ENCODE measurements at regions not wholly inside any gene's neighbourhood (a gene's known extent, or its start where the extent isn't known, plus 50 kb on each side); places are given as distances from the start of the nearest gene placed in this dataset.

DNA sequence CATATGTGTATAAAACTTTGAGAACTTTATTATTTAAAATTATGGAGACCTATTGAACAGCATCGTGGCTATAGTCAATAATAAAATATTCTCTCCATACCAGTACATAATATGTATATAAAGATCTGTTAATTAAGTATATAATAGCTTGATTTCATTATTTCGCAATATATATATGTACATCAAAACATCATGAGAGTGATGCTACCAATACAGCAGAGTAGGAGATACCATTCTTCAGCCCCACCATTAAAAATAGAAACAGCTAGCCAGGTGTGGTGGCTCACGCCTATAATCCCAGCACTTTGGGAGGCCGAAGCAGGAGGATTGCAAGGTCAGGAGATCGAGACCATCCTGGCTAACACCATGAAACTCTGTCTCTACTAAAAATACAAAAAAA is 1755.3 kb upstream of the SPRY2 start:
- Histone ChIP-seq H3K4me1 (ENCODE audit: insufficient read depth) (no peaks in the 10 kb centered on the region), H3K79me2 (replicated peaks; ENCODE audit: insufficient read depth) (no peaks in the 10 kb centered on the region), H3K4me3 (no peak overlapping the region), H3F3A (replicated peaks; ENCODE audit: low read depth) (no peaks in the 10 kb centered on the region), H2AFZ (no peak overlapping the region), H3K9me2 (ENCODE audit: insufficient read depth) (0 out of 2 replicates have a peak, but pooled peaks cover 4% of the 10 kb centered on the region), H3K36me3 (ENCODE audit: insufficient read depth) (no peaks in the 10 kb centered on the region), H3K27ac (ENCODE audit: low read depth) (no peak overlapping the region), H3K27me3 (ENCODE audit: insufficient read depth) (no peaks in the 10 kb centered on the region), H4K20me1 (replicated peaks; ENCODE audit: insufficient read depth) (no peaks in the 10 kb centered on the region), H3K4me2 (no peak overlapping the region)
- H3K27ac Mint-ChIP-seq: no peak overlapping the region
- no peak overlapping the region for H3K4me3 Mint-ChIP-seq
- no peaks in the 10 kb centered on the region for H3K4me1 Mint-ChIP-seq
- no peak for TF ChIP-seq REST (IDR thresholded peaks at IDR 0.05; ENCODE audit: unreplicated experiment)
- no peak for TF ChIP-seq STAT1 (IDR thresholded peaks at IDR 0.05; ENCODE audit: unreplicated experiment)
- no peak for TF ChIP-seq ZNF331 (CRISPR knock-in tag; IDR thresholded peaks at IDR 0.05; ENCODE audit: low read depth)
- TF ChIP-seq CREB1 (CRISPR knock-in tag; IDR thresholded peaks at IDR 0.05; ENCODE audit: low read depth): no peak
- TF ChIP-seq, protein P1, sequence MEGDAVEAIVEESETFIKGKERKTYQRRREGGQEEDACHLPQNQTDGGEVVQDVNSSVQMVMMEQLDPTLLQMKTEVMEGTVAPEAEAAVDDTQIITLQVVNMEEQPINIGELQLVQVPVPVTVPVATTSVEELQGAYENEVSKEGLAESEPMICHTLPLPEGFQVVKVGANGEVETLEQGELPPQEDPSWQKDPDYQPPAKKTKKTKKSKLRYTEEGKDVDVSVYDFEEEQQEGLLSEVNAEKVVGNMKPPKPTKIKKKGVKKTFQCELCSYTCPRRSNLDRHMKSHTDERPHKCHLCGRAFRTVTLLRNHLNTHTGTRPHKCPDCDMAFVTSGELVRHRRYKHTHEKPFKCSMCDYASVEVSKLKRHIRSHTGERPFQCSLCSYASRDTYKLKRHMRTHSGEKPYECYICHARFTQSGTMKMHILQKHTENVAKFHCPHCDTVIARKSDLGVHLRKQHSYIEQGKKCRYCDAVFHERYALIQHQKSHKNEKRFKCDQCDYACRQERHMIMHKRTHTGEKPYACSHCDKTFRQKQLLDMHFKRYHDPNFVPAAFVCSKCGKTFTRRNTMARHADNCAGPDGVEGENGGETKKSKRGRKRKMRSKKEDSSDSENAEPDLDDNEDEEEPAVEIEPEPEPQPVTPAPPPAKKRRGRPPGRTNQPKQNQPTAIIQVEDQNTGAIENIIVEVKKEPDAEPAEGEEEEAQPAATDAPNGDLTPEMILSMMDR (conservative IDR thresholded peaks at IDR 0.05; ENCODE audit: low read depth in 2 of 2): no peak
- no peak for TF ChIP-seq ZNF114 (CRISPR knock-in tag; IDR thresholded peaks at IDR 0.05)
- TF ChIP-seq, protein P2, sequence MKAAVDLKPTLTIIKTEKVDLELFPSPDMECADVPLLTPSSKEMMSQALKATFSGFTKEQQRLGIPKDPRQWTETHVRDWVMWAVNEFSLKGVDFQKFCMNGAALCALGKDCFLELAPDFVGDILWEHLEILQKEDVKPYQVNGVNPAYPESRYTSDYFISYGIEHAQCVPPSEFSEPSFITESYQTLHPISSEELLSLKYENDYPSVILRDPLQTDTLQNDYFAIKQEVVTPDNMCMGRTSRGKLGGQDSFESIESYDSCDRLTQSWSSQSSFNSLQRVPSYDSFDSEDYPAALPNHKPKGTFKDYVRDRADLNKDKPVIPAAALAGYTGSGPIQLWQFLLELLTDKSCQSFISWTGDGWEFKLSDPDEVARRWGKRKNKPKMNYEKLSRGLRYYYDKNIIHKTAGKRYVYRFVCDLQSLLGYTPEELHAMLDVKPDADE (IDR thresholded peaks at IDR 0.05): no peak
- TF ChIP-seq NANOG (IDR thresholded peaks at IDR 0.05; ENCODE audit: borderline replicate concordance): no peak
- TF ChIP-seq POLR2AphosphoS5 (IDR thresholded peaks at IDR 0.05; ENCODE audit: low read depth): no peak
- no peak for TF ChIP-seq EZH2 (IDR thresholded peaks at IDR 0.05; ENCODE audit: low read depth, unreplicated experiment)
- no peak for TF ChIP-seq JUNB (IDR thresholded peaks at IDR 0.05; ENCODE audit: unreplicated experiment)
- TF ChIP-seq, protein P3, sequence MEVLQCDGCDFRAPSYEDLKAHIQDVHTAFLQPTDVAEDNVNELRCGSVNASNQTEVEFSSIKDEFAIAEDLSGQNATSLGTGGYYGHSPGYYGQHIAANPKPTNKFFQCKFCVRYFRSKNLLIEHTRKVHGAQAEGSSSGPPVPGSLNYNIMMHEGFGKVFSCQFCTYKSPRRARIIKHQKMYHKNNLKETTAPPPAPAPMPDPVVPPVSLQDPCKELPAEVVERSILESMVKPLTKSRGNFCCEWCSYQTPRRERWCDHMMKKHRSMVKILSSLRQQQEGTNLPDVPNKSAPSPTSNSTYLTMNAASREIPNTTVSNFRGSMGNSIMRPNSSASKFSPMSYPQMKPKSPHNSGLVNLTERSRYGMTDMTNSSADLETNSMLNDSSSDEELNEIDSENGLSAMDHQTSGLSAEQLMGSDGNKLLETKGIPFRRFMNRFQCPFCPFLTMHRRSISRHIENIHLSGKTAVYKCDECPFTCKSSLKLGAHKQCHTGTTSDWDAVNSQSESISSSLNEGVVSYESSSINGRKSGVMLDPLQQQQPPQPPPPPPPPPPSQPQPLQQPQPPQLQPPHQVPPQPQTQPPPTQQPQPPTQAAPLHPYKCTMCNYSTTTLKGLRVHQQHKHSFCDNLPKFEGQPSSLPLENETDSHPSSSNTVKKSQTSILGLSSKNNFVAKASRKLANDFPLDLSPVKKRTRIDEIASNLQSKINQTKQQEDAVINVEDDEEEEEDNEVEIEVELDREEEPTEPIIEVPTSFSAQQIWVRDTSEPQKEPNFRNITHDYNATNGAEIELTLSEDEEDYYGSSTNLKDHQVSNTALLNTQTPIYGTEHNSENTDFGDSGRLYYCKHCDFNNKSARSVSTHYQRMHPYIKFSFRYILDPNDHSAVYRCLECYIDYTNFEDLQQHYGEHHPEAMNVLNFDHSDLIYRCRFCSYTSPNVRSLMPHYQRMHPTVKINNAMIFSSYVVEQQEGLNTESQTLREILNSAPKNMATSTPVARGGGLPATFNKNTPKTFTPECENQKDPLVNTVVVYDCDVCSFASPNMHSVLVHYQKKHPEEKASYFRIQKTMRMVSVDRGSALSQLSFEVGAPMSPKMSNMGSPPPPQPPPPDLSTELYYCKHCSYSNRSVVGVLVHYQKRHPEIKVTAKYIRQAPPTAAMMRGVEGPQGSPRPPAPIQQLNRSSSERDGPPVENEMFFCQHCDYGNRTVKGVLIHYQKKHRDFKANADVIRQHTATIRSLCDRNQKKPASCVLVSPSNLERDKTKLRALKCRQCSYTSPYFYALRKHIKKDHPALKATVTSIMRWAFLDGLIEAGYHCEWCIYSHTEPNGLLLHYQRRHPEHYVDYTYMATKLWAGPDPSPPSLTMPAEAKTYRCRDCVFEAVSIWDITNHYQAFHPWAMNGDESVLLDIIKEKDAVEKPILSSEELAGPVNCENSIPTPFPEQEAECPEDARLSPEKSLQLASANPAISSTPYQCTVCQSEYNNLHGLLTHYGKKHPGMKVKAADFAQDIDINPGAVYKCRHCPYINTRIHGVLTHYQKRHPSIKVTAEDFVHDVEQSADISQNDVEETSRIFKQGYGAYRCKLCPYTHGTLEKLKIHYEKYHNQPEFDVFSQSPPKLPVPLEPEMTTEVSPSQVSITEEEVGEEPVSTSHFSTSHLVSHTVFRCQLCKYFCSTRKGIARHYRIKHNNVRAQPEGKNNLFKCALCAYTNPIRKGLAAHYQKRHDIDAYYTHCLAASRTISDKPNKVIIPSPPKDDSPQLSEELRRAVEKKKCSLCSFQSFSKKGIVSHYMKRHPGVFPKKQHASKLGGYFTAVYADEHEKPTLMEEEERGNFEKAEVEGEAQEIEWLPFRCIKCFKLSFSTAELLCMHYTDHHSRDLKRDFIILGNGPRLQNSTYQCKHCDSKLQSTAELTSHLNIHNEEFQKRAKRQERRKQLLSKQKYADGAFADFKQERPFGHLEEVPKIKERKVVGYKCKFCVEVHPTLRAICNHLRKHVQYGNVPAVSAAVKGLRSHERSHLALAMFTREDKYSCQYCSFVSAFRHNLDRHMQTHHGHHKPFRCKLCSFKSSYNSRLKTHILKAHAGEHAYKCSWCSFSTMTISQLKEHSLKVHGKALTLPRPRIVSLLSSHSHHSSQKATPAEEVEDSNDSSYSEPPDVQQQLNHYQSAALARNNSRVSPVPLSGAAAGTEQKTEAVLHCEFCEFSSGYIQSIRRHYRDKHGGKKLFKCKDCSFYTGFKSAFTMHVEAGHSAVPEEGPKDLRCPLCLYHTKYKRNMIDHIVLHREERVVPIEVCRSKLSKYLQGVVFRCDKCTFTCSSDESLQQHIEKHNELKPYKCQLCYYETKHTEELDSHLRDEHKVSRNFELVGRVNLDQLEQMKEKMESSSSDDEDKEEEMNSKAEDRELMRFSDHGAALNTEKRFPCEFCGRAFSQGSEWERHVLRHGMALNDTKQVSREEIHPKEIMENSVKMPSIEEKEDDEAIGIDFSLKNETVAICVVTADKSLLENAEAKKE (CRISPR knock-in tag; IDR thresholded peaks at IDR 0.05): no peak
- no peak for TF ChIP-seq EZH2phosphoT487 (IDR thresholded peaks at IDR 0.05; ENCODE audit: unreplicated experiment)
- H3K36me3 Mint-ChIP-seq (ENCODE audit: low read depth): no peaks in the 10 kb centered on the region; the same call in 2 of the 3 replicates
- no peak for ATAC-seq
- DNase-seq (ENCODE audit: low spot score): no peak
- H3K9me3 Mint-ChIP-seq: no peaks in the 10 kb centered on the region; the same call in 2 of the 3 replicates
- no peaks in the 10 kb centered on the region for H3K27me3 Mint-ChIP-seq (ENCODE audit: insufficient read depth, low read depth, poor library complexity)
